HG02870 (cell line): ENCODE measurements at regions not wholly inside any gene's neighbourhood (a gene's known extent, or its start where the extent isn't known, plus 50 kb on each side); places are given as distances from the start of the nearest gene placed in this dataset.

Experiments
- ATAC-seq: cut with Tn5 transposase; IDR thresholded peaks from one replicate; pipeline ENCODE4 v1.9.1; 2021; ENCODE audit warnings: mild to moderate bottlenecking, moderate library complexity; ENCODE audit not compliant: unreplicated experiment

- ATAC-seq, result no peak
Measured at GRCh38 chr20:60497298-60498035, 539.2 kb downstream of the CDH26 start.

GRCh38 chr20:60500038-60500701 is 541.9 kb downstream of the CDH26 start:
- no peak for ATAC-seq

GRCh38 chr20:60501048-60501447 is 542.8 kb downstream of the CDH26 start:
- ATAC-seq, result no peak

- ATAC-seq, result no peak
Measured at GRCh38 chr20:60502881-60503280, 544.7 kb downstream of the CDH26 start.

GRCh38 chr20:60505423-60505822 is 547.2 kb downstream of the CDH26 start:
- ATAC-seq, result no peak

- no peak for ATAC-seq
Measured at GRCh38 chr20:60506061-60506460, 547.8 kb downstream of the CDH26 start.

GRCh38 chr20:60507087-60507694 is 549.0 kb downstream of the CDH26 start:
- ATAC-seq, result no peak

GRCh38 chr20:60509407-60509806 is 551.2 kb downstream of the CDH26 start:
- ATAC-seq, result no peak

GRCh38 chr20:60510356-60510755 is 552.1 kb downstream of the CDH26 start:
- no peak for ATAC-seq

GRCh38 chr20:60512443-60512842 is 554.2 kb downstream of the CDH26 start:
- no peak for ATAC-seq

- ATAC-seq, result no peak
Measured at GRCh38 chr20:60513141-60513540, 554.9 kb downstream of the CDH26 start.

GRCh38 chr20:60516442-60516841 is 558.2 kb downstream of the CDH26 start:
- no peak for ATAC-seq

GRCh38 chr20:60518022-60518421 is 559.8 kb downstream of the CDH26 start:
- no peak for ATAC-seq

GRCh38 chr20:60525397-60525796 is 567.2 kb downstream of the CDH26 start:
- ATAC-seq, result no peak

- no peak for ATAC-seq
Measured at GRCh38 chr20:60527656-60528055, 569.4 kb downstream of the CDH26 start.

GRCh38 chr20:60528141-60528540 is 569.9 kb downstream of the CDH26 start:
- ATAC-seq, result no peak

GRCh38 chr20:60529149-60529548 is 570.9 kb downstream of the CDH26 start:
- ATAC-seq, result no peak

GRCh38 chr20:60535211-60535610 is 577.0 kb downstream of the CDH26 start:
- no peak for ATAC-seq

GRCh38 chr20:60540591-60540990 is 582.4 kb downstream of the CDH26 start:
- no peak for ATAC-seq

- ATAC-seq, result no peak
Measured at GRCh38 chr20:60541991-60542390, 583.8 kb downstream of the CDH26 start.

GRCh38 chr20:60543598-60543997 is 585.4 kb downstream of the CDH26 start:
- no peak for ATAC-seq

- ATAC-seq, result no peak
Measured at GRCh38 chr20:60553095-60553494, 594.9 kb downstream of the CDH26 start.
